ENCODE measurements at regions not wholly inside any gene's neighbourhood (a gene's known extent, or its start where the extent isn't known, plus 50 kb on each side); places are given as distances from the start of the nearest gene placed in this dataset.

- Histone ChIP-seq H3K79me2 (ENCODE audit: control insufficient read depth, insufficient read depth, low read length) (no peaks in the 10 kb centered on the region), H2AFZ (ENCODE audit: low read length) (peak overlapping the region; percentile 41), H4K20me1 (ENCODE audit: control insufficient read depth, extremely low read depth, insufficient read depth, low read length) (no peaks in the 10 kb centered on the region), H3K27ac (ENCODE audit: insufficient read depth, low read length) (no peak overlapping the region), H3K4me3 (replicated peaks in 1 of 4; ENCODE audit: control extremely low read depth in 1 of 4, insufficient read depth in 1 of 4, low read depth in 3 of 4, low read length in 4 of 4) (no peak overlapping the region), H3K9ac (ENCODE audit: insufficient read depth, low read length) (no peak overlapping the region), H3K4me2 (ENCODE audit: extremely low read depth, insufficient read depth, low read length) (no peak overlapping the region), H3K36me3 (ENCODE audit: control insufficient read depth, insufficient read depth, low read length) (no peaks in the 10 kb centered on the region), H3K9me3 (ENCODE audit: control insufficient read depth, insufficient read depth, low read depth, low read length) (no peaks in the 10 kb centered on the region), H3K4me1 (ENCODE audit: control insufficient read depth, extremely low read depth, insufficient read depth, low read length) (no peaks in the 10 kb centered on the region), H3K27me3 (ENCODE audit: control insufficient read depth, insufficient read depth, low read length) (no peaks in the 10 kb centered on the region)
- TF ChIP-seq, protein P1, sequence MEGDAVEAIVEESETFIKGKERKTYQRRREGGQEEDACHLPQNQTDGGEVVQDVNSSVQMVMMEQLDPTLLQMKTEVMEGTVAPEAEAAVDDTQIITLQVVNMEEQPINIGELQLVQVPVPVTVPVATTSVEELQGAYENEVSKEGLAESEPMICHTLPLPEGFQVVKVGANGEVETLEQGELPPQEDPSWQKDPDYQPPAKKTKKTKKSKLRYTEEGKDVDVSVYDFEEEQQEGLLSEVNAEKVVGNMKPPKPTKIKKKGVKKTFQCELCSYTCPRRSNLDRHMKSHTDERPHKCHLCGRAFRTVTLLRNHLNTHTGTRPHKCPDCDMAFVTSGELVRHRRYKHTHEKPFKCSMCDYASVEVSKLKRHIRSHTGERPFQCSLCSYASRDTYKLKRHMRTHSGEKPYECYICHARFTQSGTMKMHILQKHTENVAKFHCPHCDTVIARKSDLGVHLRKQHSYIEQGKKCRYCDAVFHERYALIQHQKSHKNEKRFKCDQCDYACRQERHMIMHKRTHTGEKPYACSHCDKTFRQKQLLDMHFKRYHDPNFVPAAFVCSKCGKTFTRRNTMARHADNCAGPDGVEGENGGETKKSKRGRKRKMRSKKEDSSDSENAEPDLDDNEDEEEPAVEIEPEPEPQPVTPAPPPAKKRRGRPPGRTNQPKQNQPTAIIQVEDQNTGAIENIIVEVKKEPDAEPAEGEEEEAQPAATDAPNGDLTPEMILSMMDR (conservative IDR thresholded peaks at IDR 0.05 in 1 of 2, IDR thresholded peaks at IDR 0.05 in 1 of 2; ENCODE audit: low read depth in 1 of 2, low read length in 2 of 2), result no peak
- no peak for TF ChIP-seq EZH2 (IDR thresholded peaks at IDR 0.05; ENCODE audit: low read length, missing control alignments)
- DNase-seq (ENCODE audit: low read depth in 2 of 2), result peak; percentile 5 to 7
Observed at GRCh38 chr6:22980446-22980845, 411.1 kb downstream of the HDGFL1 start.

DNA sequence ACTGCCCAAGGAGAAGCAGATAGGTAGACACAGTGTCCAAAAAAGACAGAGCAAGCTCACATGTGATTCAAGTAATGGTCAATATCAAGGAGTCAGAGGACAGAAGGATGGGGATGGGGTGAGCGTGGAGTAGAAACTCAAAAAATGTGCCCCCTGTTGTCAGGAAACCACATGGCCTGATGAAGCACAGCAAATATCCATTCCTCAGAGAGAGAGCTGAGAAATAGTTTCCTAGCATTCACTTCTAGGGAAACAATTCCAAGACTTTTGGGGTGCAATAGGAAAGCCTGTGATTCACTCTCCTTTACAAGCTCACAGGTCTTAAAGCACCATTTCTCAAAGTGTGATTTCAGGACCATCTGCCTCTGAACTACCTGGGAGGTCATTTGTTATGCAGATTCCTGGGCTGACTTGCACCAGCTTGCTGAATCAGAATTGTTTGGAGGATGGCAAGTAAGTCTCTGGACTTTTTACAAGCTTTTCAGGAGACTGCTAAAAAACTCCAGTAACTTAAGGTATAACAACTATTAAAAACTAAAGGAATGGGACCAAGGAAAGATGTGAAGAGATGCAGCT is 432.8 kb downstream of the HDGFL1 start:
- H3K4me3 ChIP-seq (replicated peaks in 1 of 4; ENCODE audit: control extremely low read depth in 1 of 4, insufficient read depth in 1 of 4, low read depth in 3 of 4, low read length in 4 of 4), result no peak overlapping the region
- no peak for TF ChIP-seq EZH2 (IDR thresholded peaks at IDR 0.05; ENCODE audit: low read length, missing control alignments)
- TF ChIP-seq, protein P1 (conservative IDR thresholded peaks at IDR 0.05 in 1 of 2, IDR thresholded peaks at IDR 0.05 in 1 of 2; ENCODE audit: low read depth in 1 of 2, low read length in 2 of 2), result no peak
- no peaks in the 10 kb centered on the region for H4K20me1 ChIP-seq (ENCODE audit: control insufficient read depth, extremely low read depth, insufficient read depth, low read length)
- H3K4me2 ChIP-seq (ENCODE audit: extremely low read depth, insufficient read depth, low read length), result no peak overlapping the region
- H3K9me3 ChIP-seq (ENCODE audit: control insufficient read depth, insufficient read depth, low read depth, low read length), result no peaks in the 10 kb centered on the region
- no peak overlapping the region for H3K27ac ChIP-seq (ENCODE audit: insufficient read depth, low read length)
- H3K9ac ChIP-seq (ENCODE audit: insufficient read depth, low read length), result no peak overlapping the region
- no peaks in the 10 kb centered on the region for H3K4me1 ChIP-seq (ENCODE audit: control insufficient read depth, extremely low read depth, insufficient read depth, low read length)
- H3K79me2 ChIP-seq (ENCODE audit: control insufficient read depth, insufficient read depth, low read length), result no peaks in the 10 kb centered on the region
- no peak overlapping the region for H2AFZ ChIP-seq (ENCODE audit: low read length)
- H3K36me3 ChIP-seq (ENCODE audit: control insufficient read depth, insufficient read depth, low read length), result no peaks in the 10 kb centered on the region
- no peaks in the 10 kb centered on the region for H3K27me3 ChIP-seq (ENCODE audit: control insufficient read depth, insufficient read depth, low read length)
- DNase-seq (ENCODE audit: low read depth in 2 of 2), result no peak

GRCh38 chr6:23003671-23004467 is 434.5 kb downstream of the HDGFL1 start:
- Histone ChIP-seq H3K79me2 (ENCODE audit: control insufficient read depth, insufficient read depth, low read length) (no peaks in the 10 kb centered on the region), H3K4me2 (ENCODE audit: extremely low read depth, insufficient read depth, low read length) (peak overlapping the region; percentile 79), H3K4me3 (replicated peaks in 1 of 4; ENCODE audit: control extremely low read depth in 1 of 4, insufficient read depth in 1 of 4, low read depth in 3 of 4, low read length in 4 of 4) (peak overlapping the region in 2 of 4 experiments; percentile 25 to 38), H3K36me3 (ENCODE audit: control insufficient read depth, insufficient read depth, low read length) (no peaks in the 10 kb centered on the region), H3K4me1 (ENCODE audit: control insufficient read depth, extremely low read depth, insufficient read depth, low read length) (no peaks in the 10 kb centered on the region), H2AFZ (ENCODE audit: low read length) (peak overlapping the region; percentile 32), H3K9me3 (ENCODE audit: control insufficient read depth, insufficient read depth, low read depth, low read length) (no peaks in the 10 kb centered on the region), H4K20me1 (ENCODE audit: control insufficient read depth, extremely low read depth, insufficient read depth, low read length) (no peaks in the 10 kb centered on the region), H3K27ac (ENCODE audit: insufficient read depth, low read length) (no peak overlapping the region), H3K27me3 (ENCODE audit: control insufficient read depth, insufficient read depth, low read length) (no peaks in the 10 kb centered on the region), H3K9ac (ENCODE audit: insufficient read depth, low read length) (no peak overlapping the region)
- peak in 1 of 2 donors; percentile 94 for DNase-seq (ENCODE audit: low read depth in 2 of 2)
- TF ChIP-seq EZH2 (IDR thresholded peaks at IDR 0.05; ENCODE audit: low read length, missing control alignments), result no peak
